ENCODE measurements at regions not wholly inside any gene's neighbourhood (a gene's known extent, or its start where the extent isn't known, plus 50 kb on each side); places are given as distances from the start of the nearest gene placed in this dataset.

- no peaks in the 10 kb centered on the region for H3K9me3 ChIP-seq (ENCODE audit: low read length)
- no peak for TF ChIP-seq SMC3 (conservative IDR thresholded peaks at IDR 0.05; ENCODE audit: poor library complexity)
- TF ChIP-seq, protein P1, sequence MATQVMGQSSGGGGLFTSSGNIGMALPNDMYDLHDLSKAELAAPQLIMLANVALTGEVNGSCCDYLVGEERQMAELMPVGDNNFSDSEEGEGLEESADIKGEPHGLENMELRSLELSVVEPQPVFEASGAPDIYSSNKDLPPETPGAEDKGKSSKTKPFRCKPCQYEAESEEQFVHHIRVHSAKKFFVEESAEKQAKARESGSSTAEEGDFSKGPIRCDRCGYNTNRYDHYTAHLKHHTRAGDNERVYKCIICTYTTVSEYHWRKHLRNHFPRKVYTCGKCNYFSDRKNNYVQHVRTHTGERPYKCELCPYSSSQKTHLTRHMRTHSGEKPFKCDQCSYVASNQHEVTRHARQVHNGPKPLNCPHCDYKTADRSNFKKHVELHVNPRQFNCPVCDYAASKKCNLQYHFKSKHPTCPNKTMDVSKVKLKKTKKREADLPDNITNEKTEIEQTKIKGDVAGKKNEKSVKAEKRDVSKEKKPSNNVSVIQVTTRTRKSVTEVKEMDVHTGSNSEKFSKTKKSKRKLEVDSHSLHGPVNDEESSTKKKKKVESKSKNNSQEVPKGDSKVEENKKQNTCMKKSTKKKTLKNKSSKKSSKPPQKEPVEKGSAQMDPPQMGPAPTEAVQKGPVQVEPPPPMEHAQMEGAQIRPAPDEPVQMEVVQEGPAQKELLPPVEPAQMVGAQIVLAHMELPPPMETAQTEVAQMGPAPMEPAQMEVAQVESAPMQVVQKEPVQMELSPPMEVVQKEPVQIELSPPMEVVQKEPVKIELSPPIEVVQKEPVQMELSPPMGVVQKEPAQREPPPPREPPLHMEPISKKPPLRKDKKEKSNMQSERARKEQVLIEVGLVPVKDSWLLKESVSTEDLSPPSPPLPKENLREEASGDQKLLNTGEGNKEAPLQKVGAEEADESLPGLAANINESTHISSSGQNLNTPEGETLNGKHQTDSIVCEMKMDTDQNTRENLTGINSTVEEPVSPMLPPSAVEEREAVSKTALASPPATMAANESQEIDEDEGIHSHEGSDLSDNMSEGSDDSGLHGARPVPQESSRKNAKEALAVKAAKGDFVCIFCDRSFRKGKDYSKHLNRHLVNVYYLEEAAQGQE (IDR thresholded peaks at IDR 0.05; ENCODE audit: borderline replicate concordance): no peak
- TF ChIP-seq EZH2 (IDR thresholded peaks at IDR 0.05; ENCODE audit: borderline replicate concordance, insufficient read depth, low read length, poor library complexity, severe bottlenecking): no peak
- TF ChIP-seq POLR2AphosphoS5 (IDR thresholded peaks at IDR 0.05): no peak
- TF ChIP-seq EP300 (conservative IDR thresholded peaks at IDR 0.05; ENCODE audit: poor library complexity, severe bottlenecking): no peak
- no peak for TF ChIP-seq MXI1 (conservative IDR thresholded peaks at IDR 0.05; ENCODE audit: poor library complexity, severe bottlenecking)
- no peak for TF ChIP-seq TAF1 (IDR thresholded peaks at IDR 0.05; ENCODE audit: low read depth)
- TF ChIP-seq CTCF (IDR thresholded peaks at IDR 0.05; ENCODE audit: poor library complexity, severe bottlenecking): no peak
- TF ChIP-seq RAD21 (conservative IDR thresholded peaks at IDR 0.05): no peak
- H3K36me3 ChIP-seq (ENCODE audit: insufficient read depth, low read length): no peaks in the 10 kb centered on the region
- no peaks in the 10 kb centered on the region for H3K27me3 ChIP-seq (ENCODE audit: insufficient read depth, low read depth, low read length)
- H3K4me3 ChIP-seq (ENCODE audit: low read length): no peak overlapping the region
- no peaks in the 10 kb centered on the region for H3K79me2 ChIP-seq (replicated peaks; ENCODE audit: insufficient read depth, low read length)
- H2AFZ ChIP-seq (ENCODE audit: low read depth, low read length): no peak overlapping the region
- no peaks in the 10 kb centered on the region for H4K20me1 ChIP-seq (ENCODE audit: insufficient read depth)
- no peak overlapping the region for H3K9ac ChIP-seq (ENCODE audit: low read length)
- no peaks in the 10 kb centered on the region for H3F3A ChIP-seq (ENCODE audit: insufficient read depth, low read length, poor library complexity, severe bottlenecking)
- no peaks in the 10 kb centered on the region for H3K9me2 ChIP-seq (ENCODE audit: insufficient read depth, low read length)
- no peak overlapping the region for H3K27ac ChIP-seq (ENCODE audit: low read length)
- no peak overlapping the region for H3K4me2 ChIP-seq (ENCODE audit: low read length)
These were observed 158.6 kb downstream of the GJA1 start for GRCh38 chr6:121594053-121594452.

GRCh38 chr6:121595646-121596045 lies 160.2 kb downstream of the GJA1 start:
- Histone ChIP-seq H3K9me3 (ENCODE audit: low read length) (no peaks in the 10 kb centered on the region), H3K9me2 (ENCODE audit: insufficient read depth, low read length) (no peaks in the 10 kb centered on the region), H3K36me3 (ENCODE audit: insufficient read depth, low read length) (no peaks in the 10 kb centered on the region), H3K4me3 (ENCODE audit: low read length) (no peak overlapping the region), H3K27me3 (ENCODE audit: insufficient read depth, low read depth, low read length) (no peaks in the 10 kb centered on the region), H3K9ac (ENCODE audit: low read length) (no peak overlapping the region), H3K79me2 (replicated peaks; ENCODE audit: insufficient read depth, low read length) (no peaks in the 10 kb centered on the region), H3F3A (ENCODE audit: insufficient read depth, low read length, poor library complexity, severe bottlenecking) (no peaks in the 10 kb centered on the region), H4K20me1 (ENCODE audit: insufficient read depth) (no peaks in the 10 kb centered on the region), H2AFZ (ENCODE audit: low read depth, low read length) (no peak overlapping the region), H3K4me2 (ENCODE audit: low read length) (no peak overlapping the region), H3K27ac (ENCODE audit: low read length) (no peak overlapping the region)
- TF ChIP-seq SMC3 (conservative IDR thresholded peaks at IDR 0.05; ENCODE audit: poor library complexity): no peak
- no peak for TF ChIP-seq MXI1 (conservative IDR thresholded peaks at IDR 0.05; ENCODE audit: poor library complexity, severe bottlenecking)
- TF ChIP-seq CTCF (IDR thresholded peaks at IDR 0.05; ENCODE audit: poor library complexity, severe bottlenecking): no peak
- no peak for TF ChIP-seq TAF1 (IDR thresholded peaks at IDR 0.05; ENCODE audit: low read depth)
- no peak for TF ChIP-seq EZH2 (IDR thresholded peaks at IDR 0.05; ENCODE audit: borderline replicate concordance, insufficient read depth, low read length, poor library complexity, severe bottlenecking)
- TF ChIP-seq EP300 (conservative IDR thresholded peaks at IDR 0.05; ENCODE audit: poor library complexity, severe bottlenecking): no peak
- TF ChIP-seq, protein P1 (IDR thresholded peaks at IDR 0.05; ENCODE audit: borderline replicate concordance): no peak
- TF ChIP-seq RAD21 (conservative IDR thresholded peaks at IDR 0.05): no peak
- no peak for TF ChIP-seq POLR2AphosphoS5 (IDR thresholded peaks at IDR 0.05)
